Thoracic aorta (tissue), 2 donors: ENCODE measurements at regions not wholly inside any gene's neighbourhood (a gene's known extent, or its start where the extent isn't known, plus 50 kb on each side); places are given as distances from the start of the nearest gene placed in this dataset.

Experiments used
- ATAC-seq: fragments of 150-250 bp; one replicate; pipeline ENCODE4 v1.8.0; 2017; ENCODE audit warnings: low read depth; ENCODE audit not compliant: insufficient number of reproducible peaks, low FRiP score
- DNase-seq: peaks from one replicate; pipeline ENCODE4 v3.0.0-alpha.2; 2020; ENCODE audit warnings: low spot score
- H3K27ac ChIP-seq, 2 donors: fragments of 200-600 bp; sonication (generic); 1 replicate in 1 of 2; 2 replicates in 1 of 2; pipeline ENCODE4 v1.5.1; 2016; ENCODE audit warnings: mild to moderate bottlenecking in 2 of 2, moderate library complexity in 2 of 2
- H3K27me3 ChIP-seq: fragments of 200-600 bp; sonication (generic); replicated peaks from 2 replicates; pipeline ENCODE4 v1.6.0; 2016; ENCODE audit warnings: mild to moderate bottlenecking; ENCODE audit not compliant: insufficient read depth
- H3K36me3 ChIP-seq: fragments of 200-600 bp; sonication (generic); one replicate; pipeline ENCODE4 v1.5.1; 2016
- H3K4me1 ChIP-seq, 2 donors: fragments of 200-600 bp; sonication (generic); 1 replicate in 1 of 2; 2 replicates in 1 of 2; pipeline versions ENCODE4 v1.5.1 to v1.6.0; 2016; ENCODE audit warnings: low read depth in 2 of 2, mild to moderate bottlenecking in 1 of 2; ENCODE audit not compliant: control insufficient read depth in 1 of 2
- H3K4me3 ChIP-seq: fragments of 200-600 bp; sonication (generic); 2 replicates; pipeline ENCODE4 v1.5.1; 2016; ENCODE audit warnings: mild to moderate bottlenecking
- H3K9me3 ChIP-seq: fragments of 200-600 bp; sonication (generic); 2 replicates; pipeline ENCODE4 v1.5.1; 2016
- CTCF ChIP-seq: fragments of 200-600 bp; sonication (generic); IDR thresholded peaks from one replicate; pipeline ENCODE4 v1.5.1; 2019; ENCODE audit warnings: antibody characterized with exemption

DNA sequence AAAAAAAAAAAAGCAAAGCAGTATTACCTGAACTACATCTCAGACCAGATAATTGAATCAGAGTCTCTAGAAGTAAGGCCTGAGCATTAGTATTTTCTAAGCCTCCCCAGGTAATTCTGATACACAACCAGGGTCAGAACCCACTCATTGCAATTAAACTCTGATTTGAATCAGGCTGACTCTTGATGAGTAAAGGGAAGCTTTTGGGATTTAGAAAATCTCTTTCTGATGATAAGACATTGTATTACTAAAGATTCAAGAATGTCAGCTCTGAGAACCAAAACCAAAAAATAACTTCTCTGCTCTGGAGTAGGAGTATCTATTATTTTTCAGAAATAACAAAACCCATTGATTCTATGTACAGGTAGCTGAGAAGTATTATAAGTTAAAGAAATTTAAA, 100.1 kb upstream of the COL21A1 start:
- no peak for TF ChIP-seq CTCF
- DNase-seq (no peak), ATAC-seq (no peak)
- Histone ChIP-seq H3K27me3 (no peaks in the 10 kb centered on the region), H3K4me3 (no peak overlapping the region), H3K4me1 (no peaks in the 10 kb centered on the region), H3K27ac (no peak overlapping the region), H3K9me3 (no peaks in the 10 kb centered on the region), H3K36me3 (no peaks in the 10 kb centered on the region)

GRCh38 chr6:56346958-56347357, 99.6 kb upstream of the COL21A1 start:
- ATAC-seq (no peak), DNase-seq (no peak)
- no peak overlapping the region for H3K4me3 ChIP-seq

DNA sequence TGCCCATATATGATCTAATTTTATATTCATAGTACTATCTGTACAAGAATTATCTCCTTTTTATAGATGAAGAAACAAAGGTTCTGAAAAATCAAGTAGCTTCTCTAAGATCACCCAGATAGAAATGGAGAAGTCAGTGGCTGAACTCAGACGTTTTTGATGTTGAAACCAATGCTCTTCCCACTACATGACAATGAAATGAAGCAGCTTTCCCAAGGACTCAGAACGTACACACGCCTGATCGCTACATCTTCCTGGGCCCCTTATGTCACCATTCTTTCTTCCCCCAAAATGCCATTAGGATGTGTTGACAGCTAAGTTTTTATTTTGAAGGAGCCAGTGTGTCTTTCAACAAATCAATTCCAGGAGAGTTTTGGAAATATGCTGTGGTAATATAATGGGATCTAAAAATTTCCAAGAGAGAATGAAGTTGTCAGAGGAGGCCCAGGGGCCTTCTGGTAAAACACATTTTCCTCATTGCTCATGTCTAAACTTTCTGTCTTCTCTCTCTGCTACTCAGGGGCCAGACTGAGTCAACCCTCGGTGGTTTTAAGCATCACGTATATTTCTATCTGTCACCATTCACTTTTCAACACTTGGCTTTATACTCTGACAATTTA, 98.1 kb upstream of the COL21A1 start:
- Histone ChIP-seq H3K36me3 (no peaks in the 10 kb centered on the region), H3K9me3 (no peaks in the 10 kb centered on the region), H3K27ac (no peak overlapping the region), H3K4me1 (no peaks in the 10 kb centered on the region), H3K4me3 (no peak overlapping the region), H3K27me3 (no peaks in the 10 kb centered on the region)
- no peak for TF ChIP-seq CTCF
- no peak for ATAC-seq
- DNase-seq, result no peak

More at GRCh38 chr6:56346958-56347357, 99.6 kb upstream of the COL21A1 start:
- H3K9me3 ChIP-seq, result no peaks in the 10 kb centered on the region
- H3K4me1 ChIP-seq, result no peaks in the 10 kb centered on the region
- no peak for TF ChIP-seq CTCF
- no peak overlapping the region for H3K27ac ChIP-seq
- no peaks in the 10 kb centered on the region for H3K27me3 ChIP-seq
- H3K36me3 ChIP-seq, result no peaks in the 10 kb centered on the region

DNA sequence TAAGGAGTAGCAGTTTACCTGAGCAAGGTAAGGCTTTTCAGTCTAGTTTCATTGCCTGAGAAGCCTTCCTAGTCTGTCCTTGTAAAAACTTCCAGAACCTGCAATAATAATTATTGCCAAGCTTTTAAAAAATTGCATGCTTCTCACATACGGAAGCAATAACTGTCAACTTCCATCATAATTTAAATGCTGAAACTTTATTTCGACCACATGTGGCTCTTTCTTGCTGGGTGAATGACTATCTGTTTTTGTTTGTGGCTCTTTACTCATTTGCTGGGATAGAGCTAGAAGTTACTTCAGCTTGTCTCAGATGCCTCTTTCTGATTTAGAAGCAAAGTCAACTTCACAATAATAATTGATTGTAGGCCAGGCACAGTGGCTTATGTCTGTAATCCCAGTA, 95.9 kb upstream of the COL21A1 start:
- Histone ChIP-seq H3K4me1 (no peaks in the 10 kb centered on the region), H3K27me3 (no peaks in the 10 kb centered on the region), H3K27ac (no peak overlapping the region), H3K36me3 (no peaks in the 10 kb centered on the region), H3K9me3 (no peaks in the 10 kb centered on the region), H3K4me3 (no peak overlapping the region)
- TF ChIP-seq CTCF, result no peak
- no peak for DNase-seq
- no peak for ATAC-seq

DNA sequence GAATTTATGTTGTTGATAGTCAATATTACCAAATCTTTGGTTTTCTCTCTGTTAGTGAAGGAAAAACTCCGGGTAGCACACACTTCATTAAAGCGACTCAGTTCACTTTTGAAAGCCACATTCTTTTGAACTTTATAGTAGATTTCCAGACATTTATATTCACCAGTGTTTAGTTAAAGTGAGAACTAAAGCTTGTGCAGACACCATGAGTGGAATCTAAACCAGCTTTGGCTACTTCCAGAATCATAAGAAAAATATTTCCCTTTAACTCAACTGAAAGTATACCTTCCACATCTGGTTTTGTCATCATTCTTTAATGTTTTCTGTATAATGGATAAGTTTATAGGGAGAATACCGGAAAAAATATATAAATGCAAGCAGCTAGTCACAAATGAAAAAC, 92.1 kb upstream of the COL21A1 start:
- Histone ChIP-seq H3K27ac (no peak overlapping the region), H3K4me3 (no peak overlapping the region), H3K36me3 (no peaks in the 10 kb centered on the region)

More for the DNA sequence above, 92.1 kb upstream of the COL21A1 start:
- Histone ChIP-seq H3K9me3 (no peaks in the 10 kb centered on the region), H3K27me3 (no peaks in the 10 kb centered on the region), H3K4me1 (no peaks in the 10 kb centered on the region)
- DNase-seq (no peak), ATAC-seq (no peak)
- no peak for TF ChIP-seq CTCF
